HT1080 (cell line): ENCODE measurements at regions not wholly inside any gene's neighbourhood (a gene's known extent, or its start where the extent isn't known, plus 50 kb on each side); places are given as distances from the start of the nearest gene placed in this dataset.

Experiments
- DNase-seq: peaks from one replicate; pipeline ENCODE4 v3.0.0-alpha.2; 2015; ENCODE audit warnings: low read depth

DNA sequence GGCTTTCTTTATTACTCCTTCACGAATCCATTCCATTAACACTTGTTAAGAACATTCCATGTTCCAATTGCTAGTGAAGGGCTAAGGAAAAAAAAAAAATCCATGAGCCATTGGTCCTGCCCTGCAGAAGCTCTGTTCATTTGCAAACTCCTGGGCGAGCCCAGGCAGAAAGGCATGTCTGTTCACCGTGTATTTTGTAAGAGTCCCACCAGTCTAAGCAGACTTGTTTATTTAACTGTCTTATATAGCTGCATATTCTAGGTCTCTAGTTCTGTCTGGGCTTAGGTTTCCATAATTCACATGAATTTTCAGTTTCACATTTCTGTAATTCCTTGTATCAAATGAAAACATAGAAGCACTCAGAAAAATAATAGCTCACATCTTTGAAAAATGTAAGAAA is 97.4 kb upstream of the POU2AF2 start:
- no peak for DNase-seq

- no peak for DNase-seq
Observed at GRCh38 chr11:111137846-111138245, 107.7 kb upstream of the POU2AF2 start.

GRCh38 chr11:111135778-111136570 is 109.6 kb upstream of the POU2AF2 start:
- no peak for DNase-seq

- no peak for DNase-seq
Observed at GRCh38 chr11:111135101-111135500, 110.4 kb upstream of the POU2AF2 start.

DNA sequence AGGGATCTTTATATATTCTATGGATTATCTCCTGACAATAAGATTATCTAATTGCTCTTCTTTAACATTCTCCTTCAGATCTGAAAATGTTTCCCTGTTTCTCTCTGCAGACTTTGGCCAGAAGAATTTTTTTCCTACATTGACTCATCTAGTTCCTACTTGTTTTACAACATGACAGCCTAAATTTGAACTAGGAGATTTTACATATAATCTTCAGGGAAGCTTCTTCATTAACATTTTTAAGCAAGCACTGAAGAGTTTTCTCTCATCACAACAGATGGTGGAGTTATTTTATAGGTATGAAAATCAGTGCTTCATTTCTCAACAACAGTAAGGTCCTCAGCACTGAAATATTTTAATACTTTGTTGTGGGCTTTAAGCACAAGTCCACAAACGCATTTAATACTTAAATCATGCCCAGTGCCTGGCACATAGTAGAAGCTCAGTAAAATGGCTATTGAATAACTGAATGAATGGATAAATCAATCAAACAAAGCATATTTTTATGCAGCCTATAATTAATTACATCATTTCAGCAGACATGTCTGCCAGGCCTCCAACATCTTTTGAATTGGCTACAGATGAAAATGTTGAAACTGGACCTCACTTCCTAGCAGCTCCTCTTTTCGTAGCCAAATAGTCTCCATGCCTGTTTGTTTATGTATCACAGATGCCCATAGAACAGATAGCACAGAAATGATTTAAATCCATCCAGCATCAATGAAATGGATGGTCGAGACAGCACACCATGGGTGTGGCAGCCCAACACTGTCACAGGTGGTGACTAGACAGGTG is 117.3 kb upstream of the POU2AF2 start:
- DNase-seq, result no peak

- no peak for DNase-seq
Observed at GRCh38 chr11:111124724-111125123, 120.8 kb upstream of the POU2AF2 start.

DNA sequence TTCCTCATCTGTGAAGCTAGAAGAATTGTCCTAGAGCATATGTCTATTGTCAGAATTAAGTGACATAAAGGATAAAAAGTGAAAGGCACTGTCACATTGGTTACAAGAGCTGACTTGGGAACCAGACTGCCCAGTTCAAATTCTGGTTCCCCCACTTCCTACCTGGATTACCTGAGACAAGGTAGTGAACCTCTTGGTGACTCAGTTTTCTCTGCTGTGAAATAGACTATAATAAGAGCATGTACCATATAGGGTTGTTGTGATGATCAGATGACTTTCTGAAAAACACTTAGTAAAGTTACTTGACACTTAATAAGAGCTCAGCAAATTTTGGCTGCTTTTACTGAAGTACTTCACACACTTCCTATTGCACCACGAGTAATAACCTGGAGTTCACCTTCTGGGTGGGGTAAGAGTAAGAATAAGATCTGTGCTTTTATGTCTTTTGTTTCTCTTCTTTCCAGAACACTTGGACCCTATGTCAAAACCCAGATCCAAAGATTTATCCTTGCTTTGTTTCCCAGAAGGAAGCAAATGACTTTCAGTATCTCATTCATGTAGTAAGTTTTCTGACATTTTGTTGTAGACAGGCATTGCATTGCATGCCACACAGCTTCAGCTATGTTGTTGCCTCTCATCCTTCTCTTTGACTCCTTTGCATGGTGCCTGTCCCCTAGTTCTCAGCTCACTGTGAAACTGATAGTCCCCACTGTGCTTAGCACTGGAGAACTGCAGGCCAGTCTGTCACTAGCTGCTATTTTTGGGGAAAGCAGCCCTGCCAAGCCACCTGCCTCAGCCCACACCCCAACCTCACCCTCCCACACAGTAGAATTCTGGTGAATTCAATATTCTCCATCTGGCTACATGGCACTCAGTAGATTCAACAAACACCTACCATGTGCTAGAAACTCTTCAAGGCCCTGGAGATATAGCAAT is 121.8 kb upstream of the POU2AF2 start:
- no peak for DNase-seq

DNA sequence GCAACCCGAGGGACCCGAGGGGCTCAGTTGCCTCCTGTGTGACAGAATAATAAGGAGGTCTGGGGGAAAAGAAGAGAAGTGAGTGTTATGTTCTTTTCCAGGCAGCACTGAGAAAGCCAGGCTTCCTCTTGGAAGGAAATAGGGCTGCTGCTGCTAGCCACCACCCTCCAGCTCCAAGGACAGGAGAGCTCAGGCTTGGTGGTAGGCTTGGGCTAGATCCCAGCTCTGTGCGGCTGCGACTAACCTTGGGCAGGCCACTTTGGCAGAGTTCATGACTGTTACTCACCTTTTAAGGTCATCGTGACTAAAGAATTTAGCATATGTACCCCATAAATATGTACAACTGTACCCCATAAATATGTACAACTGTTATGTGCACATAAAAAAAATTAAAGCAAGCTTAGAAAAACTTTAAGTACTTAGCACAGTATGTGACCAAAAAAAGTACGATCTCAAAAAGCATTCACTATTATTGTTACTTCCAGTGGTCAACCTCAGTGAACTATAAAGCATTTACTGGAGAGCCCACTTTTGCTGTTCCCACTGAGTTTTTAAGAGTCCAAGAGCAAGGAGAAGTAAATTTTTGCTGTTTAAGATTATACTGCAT is 124.7 kb upstream of the POU2AF2 start:
- no peak for DNase-seq

DNA sequence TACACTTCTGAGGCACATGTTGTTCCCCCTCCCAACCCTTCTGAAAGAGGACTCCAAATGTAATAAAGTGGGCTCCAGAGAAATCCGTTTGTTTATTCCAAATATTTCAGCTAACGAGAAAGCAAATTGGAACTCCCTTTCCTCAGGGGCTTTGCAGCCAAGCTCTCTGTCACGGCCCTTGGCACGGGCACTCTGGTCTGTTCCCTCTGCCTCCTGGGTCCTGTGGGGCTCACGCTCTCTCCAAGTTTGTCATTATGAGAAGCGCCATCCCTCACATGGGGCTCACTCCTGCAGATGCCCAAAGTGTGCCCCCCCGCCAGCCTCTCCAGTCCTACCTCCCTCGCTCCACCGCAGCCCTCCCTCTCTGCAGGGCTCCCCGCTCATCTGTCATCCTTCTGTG is 125.4 kb upstream of the POU2AF2 start:
- no peak for DNase-seq

DNA sequence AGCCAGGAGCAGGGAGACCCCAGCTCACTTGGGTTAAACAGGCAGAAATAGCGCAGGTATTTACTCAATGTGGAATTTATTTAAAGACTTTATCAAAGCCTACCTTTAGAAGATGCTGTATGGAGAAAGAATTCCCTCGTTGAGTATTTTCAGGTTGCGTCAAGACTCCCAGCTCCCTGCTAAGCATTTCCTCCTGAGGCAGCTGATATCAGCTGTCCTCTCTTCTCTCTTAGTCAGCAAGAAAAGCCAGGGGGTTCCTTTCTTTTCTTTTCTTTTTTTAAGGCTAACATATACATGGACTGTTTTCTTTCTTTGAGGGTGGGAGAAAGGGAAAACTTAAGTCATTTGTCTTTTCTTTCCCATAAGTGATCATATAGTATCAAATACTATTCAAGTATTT is 125.8 kb upstream of the POU2AF2 start:
- DNase-seq, result no peak

- DNase-seq, result no peak
Observed at GRCh38 chr11:111115890-111116289, 129.6 kb upstream of the POU2AF2 start.

DNA sequence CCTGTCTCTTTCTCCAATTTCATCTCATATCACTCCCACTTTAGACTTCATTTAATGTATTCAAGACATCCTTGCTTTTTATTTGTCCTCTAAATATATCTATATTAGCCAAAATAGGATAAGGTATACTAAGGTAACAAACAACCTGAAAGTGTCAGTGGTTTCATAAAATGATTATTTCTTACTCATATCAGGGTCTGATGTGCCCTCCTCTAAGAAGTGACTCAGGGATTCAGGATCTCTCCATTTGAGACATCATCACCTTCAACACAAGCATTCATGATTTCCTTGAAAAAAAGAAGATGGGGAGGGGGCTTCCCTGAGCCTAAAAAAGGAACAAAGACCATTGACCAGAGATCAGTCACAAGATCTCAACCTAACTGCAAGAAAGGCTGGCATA is 131.4 kb upstream of the POU2AF2 start:
- DNase-seq, result no peak

- no peak for DNase-seq
Observed at GRCh38 chr11:111112614-111113013, 132.9 kb upstream of the POU2AF2 start.

DNA sequence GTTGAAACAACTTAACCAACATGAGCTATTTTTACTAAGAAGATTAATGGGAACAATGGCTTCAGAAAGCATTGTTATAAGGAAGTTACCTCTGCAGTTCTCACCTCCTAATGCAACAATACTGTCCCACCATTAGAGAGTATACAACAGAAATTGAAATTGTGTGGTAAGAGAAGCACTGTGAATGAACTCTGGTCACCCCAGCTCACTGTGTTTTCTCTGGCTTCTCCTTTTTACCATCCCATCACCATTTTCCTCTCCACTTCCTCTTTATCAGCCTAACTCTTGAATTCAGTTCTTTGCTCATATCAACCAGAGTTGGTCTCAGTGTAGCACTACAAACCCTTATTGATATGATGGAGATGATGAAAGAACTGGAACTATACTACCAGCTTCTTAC is 138.0 kb upstream of the POU2AF2 start:
- DNase-seq, result no peak

- DNase-seq, result no peak
Observed at GRCh38 chr11:111106641-111107040, 138.9 kb upstream of the POU2AF2 start.

GRCh38 chr11:111105566-111105965 is 140.0 kb upstream of the POU2AF2 start:
- DNase-seq, result no peak

- DNase-seq, result no peak
Observed at GRCh38 chr11:111104185-111104584, 141.3 kb upstream of the POU2AF2 start.

DNA sequence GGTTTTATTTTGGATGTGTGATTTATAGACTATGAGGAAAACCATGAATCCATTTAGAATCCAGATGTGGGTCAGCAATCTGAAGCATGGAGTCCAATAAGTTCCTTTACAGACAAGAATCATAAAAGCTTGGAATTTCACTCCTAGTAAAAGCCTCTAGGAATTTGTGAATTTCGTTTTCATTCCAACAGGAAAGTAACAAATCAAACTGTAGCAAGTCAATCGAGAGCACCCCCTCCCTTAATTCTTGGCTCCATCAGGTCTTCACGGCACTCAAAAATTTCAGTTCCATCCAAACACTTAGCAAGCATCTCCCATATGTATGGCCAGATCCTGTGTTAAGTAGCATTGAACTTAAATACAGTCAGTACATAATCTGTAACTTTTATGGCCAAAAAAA is 143.6 kb upstream of the POU2AF2 start:
- no peak for DNase-seq

GRCh38 chr11:111099028-111099713 is 146.4 kb upstream of the POU2AF2 start:
- DNase-seq, result no peak

GRCh38 chr11:111098091-111098490 is 147.4 kb upstream of the POU2AF2 start:
- no peak for DNase-seq

- DNase-seq, result no peak
Observed at GRCh38 chr11:111097191-111097590, 148.3 kb upstream of the POU2AF2 start.
